HCT116 (cell line): ENCODE measurements at regions not wholly inside any gene's neighbourhood (a gene's known extent, or its start where the extent isn't known, plus 50 kb on each side); places are given as distances from the start of the nearest gene placed in this dataset.

Experiments
- ATAC-seq: fragments of 200-7000 bp; cut with Tn5 transposase; 2 replicates; pipeline ENCODE4 v1.9.1; 2020; ENCODE audit warnings: mild to moderate bottlenecking, moderate library complexity
- BruUV-seq: library from RNA; stranded (reverse); fragments of 400-500 nt; replicated peaks from 2 replicates; lab custom pipeline; 2021; lab: Mats Ljungman, UMichigan
- CTCF ChIA-PET: fragments of 300-600 bp; sonication (Branson Sonifier 250); formaldehyde crosslinking; loops from one replicate; lab custom pipeline; 2021; ENCODE audit warnings: antibody characterized with exemption; lab: Charles Lee
- POLR2A ChIA-PET: fragments of 300-600, 350-600 bp; sonication (Branson Sonifier 250); formaldehyde crosslinking; loops from one replicate; lab custom pipeline; 2021; ENCODE audit warnings: antibody characterized with exemption; lab: Charles Lee
- RAD21 ChIA-PET, 2 experiments: fragments of 300-600 bp; sonication (Branson Sonifier 250); formaldehyde crosslinking; loops; one replicate each; lab custom pipeline; 2023; ENCODE audit warnings: low total read pairs in 2 of 2; ENCODE audit not compliant: uncharacterized antibody in 2 of 2, unreplicated experiment in 2 of 2, low non-redundant PET in 1 of 2; lab: Charles Lee
- DNase-seq: peaks from one replicate; pipeline ENCODE4 v3.0.0-alpha.2; 2010; ENCODE audit warnings: low read depth, low spot score
- H2AFZ ChIP-seq: fragments of 200-600 bp; shearing (Covaris generic), sonication (generic); 2 replicates; pipeline ENCODE4 v1.6.1; 2017; ENCODE audit warnings: low read depth, mixed run types, mixed read lengths, antibody characterized with exemption, low read length; ENCODE audit not compliant: poor library complexity, severe bottlenecking
- H3K27ac ChIP-seq: 2 replicates; pipeline ENCODE4 v1.5.1; 2012; ENCODE audit warnings: low read depth, low read length
- H3K27me3 ChIP-seq: fragments of 200-600 bp; sonication (generic); 2 replicates; pipeline ENCODE4 v1.6.1; 2016; ENCODE audit warnings: mixed run types, low read length, mixed read lengths; ENCODE audit not compliant: insufficient read depth
- H3K36me3 ChIP-seq, 2 experiments: fragments of 200-500 bp in 1 of 2; fragments of 200-600 bp in 1 of 2; sonication (Bioruptor generic) in 1 of 2; sonication (generic) in 1 of 2; 2 replicates each; pipeline versions ENCODE4 v1.5.1 to v1.6.1; 2014 to 2016; ENCODE audit warnings: low read length in 2 of 2, inconsistent platforms in 1 of 2, mixed read lengths in 1 of 2, mixed run types in 1 of 2; ENCODE audit not compliant: insufficient read depth in 2 of 2, control insufficient read depth in 1 of 2
- H3K4me1 ChIP-seq, 2 experiments: fragments of 200-600 bp in 1 of 2; sonication (generic) in 1 of 2; 2 replicates each; pipeline versions ENCODE4 v1.5.1 to v1.6.1; 2012 to 2017; ENCODE audit warnings: low read length in 2 of 2, inconsistent platforms in 1 of 2, mild to moderate bottlenecking in 1 of 2, mixed read lengths in 1 of 2, mixed run types in 1 of 2, moderate library complexity in 1 of 2; ENCODE audit not compliant: insufficient read depth in 2 of 2, control insufficient read depth in 1 of 2
- H3K4me2 ChIP-seq: fragments of 200-600 bp; sonication (generic); 2 replicates; pipeline ENCODE4 v1.6.1; 2017; ENCODE audit warnings: mixed run types, low read length, mixed read lengths
- H3K4me3 ChIP-seq, 2 experiments: fragments of 200-600 bp in 1 of 2; sonication (generic) in 1 of 2; replicated peaks in 1 of 2; 2 replicates each; pipeline ENCODE4 v1.5.1; 2011 to 2016; ENCODE audit warnings: low read length in 2 of 2, control low read depth in 1 of 2, low read depth in 1 of 2, mild to moderate bottlenecking in 1 of 2, mixed read lengths in 1 of 2, mixed run types in 1 of 2
- H3K79me2 ChIP-seq: fragments of 200-600 bp; sonication (generic); 2 replicates; pipeline ENCODE4 v1.6.1; 2017; ENCODE audit warnings: mild to moderate bottlenecking, mixed run types, low read length, moderate library complexity, mixed read lengths; ENCODE audit not compliant: insufficient read depth
- H3K9ac ChIP-seq: fragments of 200-600 bp; sonication (generic); 2 replicates; pipeline ENCODE4 v1.6.1; 2016; ENCODE audit warnings: low read length, mixed read lengths
- H3K9me2 ChIP-seq: fragments of 200-600 bp; sonication (generic), shearing (Covaris generic); 2 replicates; pipeline ENCODE4 v1.6.1; 2017; ENCODE audit warnings: mixed run types, mild to moderate bottlenecking, moderate library complexity; ENCODE audit not compliant: insufficient read depth
- H3K9me3 ChIP-seq, 2 experiments: fragments of 200-500 bp in 1 of 2; fragments of 200-600 bp in 1 of 2; sonication (Bioruptor generic) in 1 of 2; sonication (generic) in 1 of 2; 2 replicates each; pipeline ENCODE4 v1.6.1; 2014 to 2017; ENCODE audit warnings: low read length in 2 of 2, mixed read lengths in 2 of 2, inconsistent platforms in 1 of 2, low read depth in 1 of 2, mild to moderate bottlenecking in 1 of 2, mixed run types in 1 of 2, moderate library complexity in 1 of 2; ENCODE audit not compliant: control insufficient read depth in 1 of 2, insufficient read depth in 1 of 2
- H4K20me1 ChIP-seq: fragments of 200-600 bp; sonication (generic), shearing (Covaris generic); 2 replicates; pipeline ENCODE4 v1.6.1; 2017; ENCODE audit warnings: mixed run types, mild to moderate bottlenecking, moderate library complexity; ENCODE audit not compliant: insufficient read depth
- CBX3 ChIP-seq: IDR thresholded peaks from 2 replicates; pipeline ENCODE4 v1.6.1; 2012; ENCODE audit warnings: low read depth
- CEBPB ChIP-seq: IDR thresholded peaks from 2 replicates; pipeline ENCODE4 v1.6.1; 2012; ENCODE audit warnings: low read depth
- EGR1 ChIP-seq: IDR thresholded peaks from 2 replicates; pipeline ENCODE4 v1.6.1; 2012; ENCODE audit warnings: low read depth
- EZH2phosphoT487 ChIP-seq: fragments of 200-600 bp; IDR thresholded peaks from 2 replicates; pipeline ENCODE4 v1.6.1; 2018; ENCODE audit warnings: antibody characterized with exemption, borderline replicate concordance
- JUND ChIP-seq: IDR thresholded peaks from 2 replicates; pipeline ENCODE4 v1.6.1; 2012
- MAX ChIP-seq: IDR thresholded peaks from 2 replicates; pipeline ENCODE4 v1.6.1; 2012
- POLR2A ChIP-seq: IDR thresholded peaks from 2 replicates; pipeline ENCODE4 v1.7.0; 2011; ENCODE audit warnings: borderline replicate concordance; ENCODE audit not compliant: insufficient read depth, insufficient read length; ENCODE audit errors: extremely low read depth
- POLR2AphosphoS5 ChIP-seq: IDR thresholded peaks from 2 replicates; pipeline ENCODE4 v1.6.1; 2011; ENCODE audit warnings: mild to moderate bottlenecking, low read depth, low read length, moderate library complexity
- RAD21 ChIP-seq: IDR thresholded peaks from 2 replicates; pipeline ENCODE4 v1.6.1; 2012; ENCODE audit warnings: low read depth, mild to moderate bottlenecking
- SIN3A ChIP-seq: IDR thresholded peaks from 2 replicates; pipeline ENCODE4 v1.6.1; 2012; ENCODE audit warnings: low read depth
- intact Hi-C: fragments of 100-400 bp; cut with micrococcal nuclease; formaldehyde crosslinking; loops from 2 replicates; pipeline ENCODE4 v1.10.0; 2022
- TF ChIP-seq, protein P1 (sequence below): IDR thresholded peaks from 2 replicates; pipeline ENCODE4 v1.6.1; 2011; ENCODE audit warnings: mild to moderate bottlenecking, low read length, moderate library complexity; ENCODE audit not compliant: insufficient replicate concordance; ENCODE audit errors: extremely low read depth
- TF ChIP-seq, protein P2 (sequence below): IDR thresholded peaks from 2 replicates; pipeline ENCODE4 v1.6.1; 2012; ENCODE audit warnings: low read depth
- TF ChIP-seq, protein P3 (sequence below): IDR thresholded peaks from 2 replicates; pipeline ENCODE4 v1.6.1; 2012

DNA sequence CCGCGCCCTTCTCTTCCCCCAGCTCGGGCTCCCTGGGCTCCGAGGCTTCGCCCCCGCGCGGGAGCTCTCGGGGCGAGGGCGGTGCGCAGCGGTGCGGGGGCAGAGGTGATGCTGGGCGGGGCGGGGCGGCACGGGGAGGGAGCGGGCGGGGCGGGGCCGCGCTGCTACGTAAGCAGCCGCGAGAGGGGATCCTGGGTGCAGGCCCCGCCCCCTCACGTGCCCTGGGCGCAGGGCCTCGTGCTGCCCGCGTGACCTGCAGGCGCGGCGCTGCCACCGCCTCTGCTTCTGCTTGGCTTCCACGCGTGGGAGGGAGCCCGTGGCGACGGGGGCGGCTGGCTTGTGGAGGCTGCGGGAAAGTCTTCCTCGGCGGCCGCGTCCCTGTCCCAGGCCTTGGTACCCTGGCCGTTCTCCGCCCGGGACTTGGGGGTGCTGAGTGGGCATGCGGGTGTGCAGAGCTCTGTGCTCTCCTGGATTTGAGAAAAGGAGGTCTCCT, 132.6 kb upstream of the HSD17B12 start (continued):
- TF ChIP-seq, protein P1, sequence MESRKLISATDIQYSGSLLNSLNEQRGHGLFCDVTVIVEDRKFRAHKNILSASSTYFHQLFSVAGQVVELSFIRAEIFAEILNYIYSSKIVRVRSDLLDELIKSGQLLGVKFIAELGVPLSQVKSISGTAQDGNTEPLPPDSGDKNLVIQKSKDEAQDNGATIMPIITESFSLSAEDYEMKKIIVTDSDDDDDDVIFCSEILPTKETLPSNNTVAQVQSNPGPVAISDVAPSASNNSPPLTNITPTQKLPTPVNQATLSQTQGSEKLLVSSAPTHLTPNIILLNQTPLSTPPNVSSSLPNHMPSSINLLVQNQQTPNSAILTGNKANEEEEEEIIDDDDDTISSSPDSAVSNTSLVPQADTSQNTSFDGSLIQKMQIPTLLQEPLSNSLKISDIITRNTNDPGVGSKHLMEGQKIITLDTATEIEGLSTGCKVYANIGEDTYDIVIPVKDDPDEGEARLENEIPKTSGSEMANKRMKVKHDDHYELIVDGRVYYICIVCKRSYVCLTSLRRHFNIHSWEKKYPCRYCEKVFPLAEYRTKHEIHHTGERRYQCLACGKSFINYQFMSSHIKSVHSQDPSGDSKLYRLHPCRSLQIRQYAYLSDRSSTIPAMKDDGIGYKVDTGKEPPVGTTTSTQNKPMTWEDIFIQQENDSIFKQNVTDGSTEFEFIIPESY = no peak
- TF ChIP-seq RAD21 = no peak
- TF ChIP-seq JUND = no peak
- TF ChIP-seq CBX3 = no peak
- TF ChIP-seq, protein P2, sequence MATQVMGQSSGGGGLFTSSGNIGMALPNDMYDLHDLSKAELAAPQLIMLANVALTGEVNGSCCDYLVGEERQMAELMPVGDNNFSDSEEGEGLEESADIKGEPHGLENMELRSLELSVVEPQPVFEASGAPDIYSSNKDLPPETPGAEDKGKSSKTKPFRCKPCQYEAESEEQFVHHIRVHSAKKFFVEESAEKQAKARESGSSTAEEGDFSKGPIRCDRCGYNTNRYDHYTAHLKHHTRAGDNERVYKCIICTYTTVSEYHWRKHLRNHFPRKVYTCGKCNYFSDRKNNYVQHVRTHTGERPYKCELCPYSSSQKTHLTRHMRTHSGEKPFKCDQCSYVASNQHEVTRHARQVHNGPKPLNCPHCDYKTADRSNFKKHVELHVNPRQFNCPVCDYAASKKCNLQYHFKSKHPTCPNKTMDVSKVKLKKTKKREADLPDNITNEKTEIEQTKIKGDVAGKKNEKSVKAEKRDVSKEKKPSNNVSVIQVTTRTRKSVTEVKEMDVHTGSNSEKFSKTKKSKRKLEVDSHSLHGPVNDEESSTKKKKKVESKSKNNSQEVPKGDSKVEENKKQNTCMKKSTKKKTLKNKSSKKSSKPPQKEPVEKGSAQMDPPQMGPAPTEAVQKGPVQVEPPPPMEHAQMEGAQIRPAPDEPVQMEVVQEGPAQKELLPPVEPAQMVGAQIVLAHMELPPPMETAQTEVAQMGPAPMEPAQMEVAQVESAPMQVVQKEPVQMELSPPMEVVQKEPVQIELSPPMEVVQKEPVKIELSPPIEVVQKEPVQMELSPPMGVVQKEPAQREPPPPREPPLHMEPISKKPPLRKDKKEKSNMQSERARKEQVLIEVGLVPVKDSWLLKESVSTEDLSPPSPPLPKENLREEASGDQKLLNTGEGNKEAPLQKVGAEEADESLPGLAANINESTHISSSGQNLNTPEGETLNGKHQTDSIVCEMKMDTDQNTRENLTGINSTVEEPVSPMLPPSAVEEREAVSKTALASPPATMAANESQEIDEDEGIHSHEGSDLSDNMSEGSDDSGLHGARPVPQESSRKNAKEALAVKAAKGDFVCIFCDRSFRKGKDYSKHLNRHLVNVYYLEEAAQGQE = no peak
- TF ChIP-seq, protein P3, sequence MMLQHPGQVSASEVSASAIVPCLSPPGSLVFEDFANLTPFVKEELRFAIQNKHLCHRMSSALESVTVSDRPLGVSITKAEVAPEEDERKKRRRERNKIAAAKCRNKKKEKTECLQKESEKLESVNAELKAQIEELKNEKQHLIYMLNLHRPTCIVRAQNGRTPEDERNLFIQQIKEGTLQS = no peak

DNA sequence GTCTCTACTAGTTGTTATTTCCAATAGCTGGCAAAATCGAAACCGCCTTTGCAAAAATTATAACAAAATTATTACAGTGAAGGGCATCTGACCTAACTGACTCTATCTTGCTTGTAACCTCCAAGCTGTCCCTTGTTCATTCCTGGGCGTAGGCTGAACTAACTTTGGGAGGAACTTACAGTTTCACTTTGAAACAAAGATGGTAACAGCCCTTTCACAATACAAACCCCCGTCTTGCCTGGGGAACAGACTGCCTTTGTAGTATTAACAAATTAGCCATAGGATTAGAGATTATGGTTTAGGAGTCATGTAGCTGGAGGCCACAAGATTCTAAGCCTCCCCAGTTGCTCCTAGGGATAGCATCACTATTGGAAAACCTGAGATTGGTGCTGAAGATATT, 131.6 kb upstream of the HSD17B12 start:
- H3K27me3 ChIP-seq = peaks cover 12% of the 10 kb centered on the region; the same call in 1 of the 2 replicates
- no peaks in the 10 kb centered on the region for H3K9me3 ChIP-seq
- H3K4me2 ChIP-seq = no peak overlapping the region
- no peak overlapping the region for H3K27ac ChIP-seq
- RAD21 ChIA-PET = no interaction called here
- no peaks in the 10 kb centered on the region for H3K36me3 ChIP-seq
- no peak overlapping the region for H2AFZ ChIP-seq
- H3K79me2 ChIP-seq = no peaks in the 10 kb centered on the region
- H3K9me2 ChIP-seq = no peaks in the 10 kb centered on the region
- POLR2A ChIA-PET = no interaction called here
- DNase-seq (no peak), ATAC-seq (no peak)
- no peaks in the 10 kb centered on the region for H3K4me1 ChIP-seq
- H4K20me1 ChIP-seq = no peaks in the 10 kb centered on the region
- H3K4me3 ChIP-seq = no peak overlapping the region
- intact Hi-C loops = no loop called here
- CTCF ChIA-PET = no interaction called here
- H3K9ac ChIP-seq = no peak overlapping the region
- BruUV-seq = no TSS peak
- TF ChIP-seq SIN3A (no peak), EGR1 (no peak), POLR2AphosphoS5 (no peak), CEBPB (no peak), CBX3 (no peak), EZH2phosphoT487 (no peak), MAX (no peak), POLR2A (no peak)
- TF ChIP-seq, protein P2 = no peak
- TF ChIP-seq, protein P1 = no peak
